ENCODE measurements at regions not wholly inside any gene's neighbourhood (a gene's known extent, or its start where the extent isn't known, plus 50 kb on each side); places are given as distances from the start of the nearest gene placed in this dataset.

GRCh38 chr14:99063620-99064225 is 208.3 kb downstream of the BCL11B start:
- no peak for DNase-seq

GRCh38 chr14:99064262-99064954 is 207.6 kb downstream of the BCL11B start:
- DNase-seq = no peak

- no peak for DNase-seq
Observed at GRCh38 chr14:99065551-99065950, 206.4 kb downstream of the BCL11B start.

GRCh38 chr14:99066378-99066777 is 205.6 kb downstream of the BCL11B start:
- DNase-seq = no peak

GRCh38 chr14:99067141-99067920 is 204.7 kb downstream of the BCL11B start:
- DNase-seq = no peak

GRCh38 chr14:99067927-99068326 is 204.1 kb downstream of the BCL11B start:
- no peak for DNase-seq

- DNase-seq = no peak
Observed at GRCh38 chr14:99069946-99070345, 202.1 kb downstream of the BCL11B start.

GRCh38 chr14:99072433-99072832 is 199.6 kb downstream of the BCL11B start:
- DNase-seq = no peak

GRCh38 chr14:99072956-99073355 is 199.0 kb downstream of the BCL11B start:
- DNase-seq = no peak

- no peak for DNase-seq
Observed at GRCh38 chr14:99073431-99073830, 198.6 kb downstream of the BCL11B start.

- no peak for DNase-seq
Observed at GRCh38 chr14:99075061-99075460, 196.9 kb downstream of the BCL11B start.

GRCh38 chr14:99075771-99076375 is 196.1 kb downstream of the BCL11B start:
- no peak for DNase-seq

GRCh38 chr14:99077076-99077843 is 194.7 kb downstream of the BCL11B start:
- DNase-seq = no peak

- DNase-seq = no peak
Observed at GRCh38 chr14:99077844-99078236, 194.2 kb downstream of the BCL11B start.

GRCh38 chr14:99078426-99078825 is 193.6 kb downstream of the BCL11B start:
- DNase-seq = no peak

GRCh38 chr14:99079061-99079727 is 192.8 kb downstream of the BCL11B start:
- DNase-seq = no peak

- no peak for DNase-seq
Observed at GRCh38 chr14:99080306-99080705, 191.7 kb downstream of the BCL11B start.

- DNase-seq = no peak
Observed at GRCh38 chr14:99081156-99081765, 190.7 kb downstream of the BCL11B start.

- DNase-seq = no peak
Observed at GRCh38 chr14:99081880-99082279, 190.1 kb downstream of the BCL11B start.

GRCh38 chr14:99093532-99094517 is 178.2 kb downstream of the BCL11B start:
- no peak for DNase-seq
